ENCODE measurements at regions not wholly inside any gene's neighbourhood (a gene's known extent, or its start where the extent isn't known, plus 50 kb on each side); places are given as distances from the start of the nearest gene placed in this dataset.

DNA sequence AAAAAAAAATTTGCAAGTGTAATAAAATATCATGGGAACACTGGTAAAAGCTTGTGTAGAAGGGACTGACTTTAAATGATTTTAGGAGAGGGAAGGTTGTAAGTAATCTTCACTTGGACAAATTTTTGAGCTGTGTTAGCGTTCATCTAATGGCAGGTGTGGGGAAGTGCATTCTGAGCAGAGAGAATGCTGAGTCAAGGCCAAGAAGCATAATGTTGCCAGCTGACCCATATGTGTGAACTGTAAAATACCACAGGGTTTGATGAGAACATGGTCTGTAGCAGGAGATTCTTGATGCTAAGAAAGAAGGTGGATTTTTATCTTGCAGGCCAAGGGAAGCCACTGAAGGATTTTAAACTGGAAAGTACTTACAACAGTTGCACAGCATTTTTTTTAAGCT, 98.2 kb upstream of the ZNF32 start:
- Histone ChIP-seq H2AFZ (ENCODE audit: low read length, unreplicated experiment) (no peak overlapping the region), H3K27ac (ENCODE audit: low read depth, low read length) (no peak overlapping the region), H3K4me1 (ENCODE audit: control insufficient read depth, insufficient read depth, low read length, unreplicated experiment) (no peaks in the 10 kb centered on the region), H3K4me3 (ENCODE audit: low read depth, low read length) (no peak overlapping the region), H3K79me2 (ENCODE audit: control insufficient read depth, insufficient read depth, low read length, unreplicated experiment) (no peaks in the 10 kb centered on the region), H3K36me3 (ENCODE audit: insufficient read depth, low read length) (no peaks in the 10 kb centered on the region), H3K27me3 (ENCODE audit: insufficient read depth, low read length) (peaks cover 5% of the 10 kb centered on the region; the same call in 1 of the 2 replicates)

DNA sequence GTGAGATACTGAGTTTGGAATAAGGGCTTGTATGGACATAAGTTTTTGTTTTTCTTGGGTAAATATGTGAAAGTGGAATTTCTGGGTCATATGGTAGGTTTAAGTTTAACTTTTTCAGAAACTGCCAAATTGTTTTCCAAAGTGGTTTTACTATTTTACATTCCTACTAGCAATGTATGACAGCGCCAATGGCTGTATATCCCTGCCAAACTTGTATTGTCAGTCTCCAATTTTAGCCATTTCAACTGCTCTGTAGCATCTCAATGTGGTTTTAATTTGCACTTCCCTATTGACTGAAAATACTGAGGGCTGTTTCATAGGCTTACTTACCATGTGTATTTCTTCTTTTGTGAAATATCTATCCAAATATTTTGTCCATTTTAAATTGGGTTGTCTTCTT, 90.5 kb upstream of the ZNF32 start:
- Histone ChIP-seq H3K79me2 (ENCODE audit: control insufficient read depth, insufficient read depth, low read length, unreplicated experiment) (no peaks in the 10 kb centered on the region), H3K27ac (ENCODE audit: low read depth, low read length) (no peak overlapping the region), H3K36me3 (ENCODE audit: insufficient read depth, low read length) (no peaks in the 10 kb centered on the region), H2AFZ (ENCODE audit: low read length, unreplicated experiment) (no peak overlapping the region), H3K27me3 (ENCODE audit: insufficient read depth, low read length) (no peaks in the 10 kb centered on the region; the same call in 1 of the 2 replicates), H3K4me1 (ENCODE audit: control insufficient read depth, insufficient read depth, low read length, unreplicated experiment) (no peaks in the 10 kb centered on the region), H3K4me3 (ENCODE audit: low read depth, low read length) (no peak overlapping the region)

GRCh38 chr10:43737003-43737402, 88.3 kb upstream of the ZNF32 start:
- H3K79me2 ChIP-seq (ENCODE audit: control insufficient read depth, insufficient read depth, low read length, unreplicated experiment) = no peaks in the 10 kb centered on the region
- H3K27ac ChIP-seq (ENCODE audit: low read depth, low read length) = no peak overlapping the region
- no peak overlapping the region for H2AFZ ChIP-seq (ENCODE audit: low read length, unreplicated experiment)
- no peaks in the 10 kb centered on the region for H3K36me3 ChIP-seq (ENCODE audit: insufficient read depth, low read length)
- H3K4me1 ChIP-seq (ENCODE audit: control insufficient read depth, insufficient read depth, low read length, unreplicated experiment) = no peaks in the 10 kb centered on the region
- H3K27me3 ChIP-seq (ENCODE audit: insufficient read depth, low read length) = no peaks in the 10 kb centered on the region; the same call in 1 of the 2 replicates
- no peak overlapping the region for H3K4me3 ChIP-seq (ENCODE audit: low read depth, low read length)

DNA sequence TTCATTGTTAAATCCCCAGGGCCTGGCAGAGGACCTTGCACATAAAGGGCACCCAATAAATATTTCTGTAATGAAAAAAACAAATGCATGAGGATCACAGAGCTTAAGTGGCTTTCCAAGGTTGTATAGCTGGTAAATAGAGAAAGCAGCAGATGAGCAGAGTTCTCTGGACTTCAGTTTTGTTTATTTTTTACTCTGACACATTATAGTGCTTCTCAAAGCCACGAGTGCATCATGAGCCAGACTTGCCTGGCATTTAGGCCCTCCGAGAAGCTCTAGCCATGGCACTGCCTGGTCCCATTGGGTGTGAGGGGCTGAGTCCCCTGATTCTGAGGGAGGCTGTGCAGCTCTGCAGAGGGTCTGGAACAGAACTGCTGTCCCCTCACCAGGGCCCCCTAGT, 87.2 kb upstream of the ZNF32 start:
- Histone ChIP-seq H2AFZ (ENCODE audit: low read length, unreplicated experiment) (no peak overlapping the region), H3K27ac (ENCODE audit: low read depth, low read length) (no peak overlapping the region), H3K36me3 (ENCODE audit: insufficient read depth, low read length) (no peaks in the 10 kb centered on the region), H3K4me3 (ENCODE audit: low read depth, low read length) (no peak overlapping the region), H3K27me3 (ENCODE audit: insufficient read depth, low read length) (no peaks in the 10 kb centered on the region; the same call in 1 of the 2 replicates), H3K79me2 (ENCODE audit: control insufficient read depth, insufficient read depth, low read length, unreplicated experiment) (no peaks in the 10 kb centered on the region), H3K4me1 (ENCODE audit: control insufficient read depth, insufficient read depth, low read length, unreplicated experiment) (no peaks in the 10 kb centered on the region)

DNA sequence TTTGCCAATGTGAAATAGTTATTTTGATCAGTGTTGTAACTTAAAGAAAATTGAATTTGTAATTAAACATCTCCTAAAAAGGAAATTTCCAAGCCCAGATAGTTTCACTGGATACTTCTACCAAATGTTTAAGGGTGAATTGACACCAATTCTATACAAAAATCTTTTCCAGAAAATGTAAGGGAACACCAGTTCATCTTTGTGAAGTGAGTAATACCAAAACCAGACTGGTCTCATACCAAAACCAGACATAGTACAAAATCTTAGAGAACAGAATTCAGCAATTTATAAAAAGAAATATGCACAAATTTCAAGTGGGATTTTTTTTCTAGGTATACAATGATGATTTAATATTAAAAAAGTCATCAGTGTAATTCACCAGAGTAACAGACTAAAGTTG, 86.0 kb upstream of the ZNF32 start:
- Histone ChIP-seq H2AFZ (ENCODE audit: low read length, unreplicated experiment) (no peak overlapping the region), H3K27me3 (ENCODE audit: insufficient read depth, low read length) (no peaks in the 10 kb centered on the region), H3K4me3 (ENCODE audit: low read depth, low read length) (no peak overlapping the region), H3K27ac (ENCODE audit: low read depth, low read length) (no peak overlapping the region), H3K79me2 (ENCODE audit: control insufficient read depth, insufficient read depth, low read length, unreplicated experiment) (no peaks in the 10 kb centered on the region), H3K4me1 (ENCODE audit: control insufficient read depth, insufficient read depth, low read length, unreplicated experiment) (no peaks in the 10 kb centered on the region), H3K36me3 (ENCODE audit: insufficient read depth, low read length) (no peaks in the 10 kb centered on the region)

GRCh38 chr10:43731486-43731885, 82.8 kb upstream of the ZNF32 start:
- Histone ChIP-seq H3K4me3 (ENCODE audit: low read depth, low read length) (no peak overlapping the region), H3K27ac (ENCODE audit: low read depth, low read length) (no peak overlapping the region), H3K79me2 (ENCODE audit: control insufficient read depth, insufficient read depth, low read length, unreplicated experiment) (no peaks in the 10 kb centered on the region)

GRCh38 chr10:43728425-43728824, 79.7 kb upstream of the ZNF32 start:
- no peaks in the 10 kb centered on the region for H3K4me1 ChIP-seq (ENCODE audit: control insufficient read depth, insufficient read depth, low read length, unreplicated experiment)
- peaks cover 9% of the 10 kb centered on the region for H3K27me3 ChIP-seq (ENCODE audit: insufficient read depth, low read length)
- no peaks in the 10 kb centered on the region; the same call in 1 of the 2 replicates for H3K36me3 ChIP-seq (ENCODE audit: insufficient read depth, low read length)
- H3K79me2 ChIP-seq (ENCODE audit: control insufficient read depth, insufficient read depth, low read length, unreplicated experiment) = no peaks in the 10 kb centered on the region
- no peak overlapping the region for H2AFZ ChIP-seq (ENCODE audit: low read length, unreplicated experiment)
- no peak overlapping the region for H3K4me3 ChIP-seq (ENCODE audit: low read depth, low read length)
- H3K27ac ChIP-seq (ENCODE audit: low read depth, low read length) = no peak overlapping the region

More at GRCh38 chr10:43731486-43731885, 82.8 kb upstream of the ZNF32 start:
- H2AFZ ChIP-seq (ENCODE audit: low read length, unreplicated experiment) = no peak overlapping the region
- no peaks in the 10 kb centered on the region; the same call in 1 of the 2 replicates for H3K27me3 ChIP-seq (ENCODE audit: insufficient read depth, low read length)
- H3K4me1 ChIP-seq (ENCODE audit: control insufficient read depth, insufficient read depth, low read length, unreplicated experiment) = no peaks in the 10 kb centered on the region
- no peaks in the 10 kb centered on the region for H3K36me3 ChIP-seq (ENCODE audit: insufficient read depth, low read length)

- Histone ChIP-seq H2AFZ (ENCODE audit: low read length, unreplicated experiment) (no peak overlapping the region), H3K4me3 (ENCODE audit: low read depth, low read length) (no peak overlapping the region)
Measured at GRCh38 chr10:43727935-43728334, 79.3 kb upstream of the ZNF32 start.

GRCh38 chr10:43715334-43715733, 66.7 kb upstream of the ZNF32 start:
- Histone ChIP-seq H3K79me2 (ENCODE audit: control insufficient read depth, insufficient read depth, low read length, unreplicated experiment) (no peaks in the 10 kb centered on the region), H3K27ac (ENCODE audit: low read depth, low read length) (no peak overlapping the region), H3K36me3 (ENCODE audit: insufficient read depth, low read length) (no peaks in the 10 kb centered on the region), H2AFZ (ENCODE audit: low read length, unreplicated experiment) (no peak overlapping the region), H3K27me3 (ENCODE audit: insufficient read depth, low read length) (no peaks in the 10 kb centered on the region), H3K4me1 (ENCODE audit: control insufficient read depth, insufficient read depth, low read length, unreplicated experiment) (no peaks in the 10 kb centered on the region), H3K4me3 (ENCODE audit: low read depth, low read length) (no peak overlapping the region)

More at GRCh38 chr10:43727935-43728334, 79.3 kb upstream of the ZNF32 start:
- Histone ChIP-seq H3K27me3 (ENCODE audit: insufficient read depth, low read length) (peaks cover 13% of the 10 kb centered on the region), H3K4me1 (ENCODE audit: control insufficient read depth, insufficient read depth, low read length, unreplicated experiment) (no peaks in the 10 kb centered on the region), H3K27ac (ENCODE audit: low read depth, low read length) (no peak overlapping the region), H3K79me2 (ENCODE audit: control insufficient read depth, insufficient read depth, low read length, unreplicated experiment) (no peaks in the 10 kb centered on the region), H3K36me3 (ENCODE audit: insufficient read depth, low read length) (no peaks in the 10 kb centered on the region; the same call in 1 of the 2 replicates)

- Histone ChIP-seq H3K4me3 (ENCODE audit: low read depth, low read length) (no peak overlapping the region), H3K27me3 (ENCODE audit: insufficient read depth, low read length) (no peaks in the 10 kb centered on the region), H3K36me3 (ENCODE audit: insufficient read depth, low read length) (no peaks in the 10 kb centered on the region), H3K27ac (ENCODE audit: low read depth, low read length) (no peak overlapping the region), H3K4me1 (ENCODE audit: control insufficient read depth, insufficient read depth, low read length, unreplicated experiment) (no peaks in the 10 kb centered on the region), H3K79me2 (ENCODE audit: control insufficient read depth, insufficient read depth, low read length, unreplicated experiment) (no peaks in the 10 kb centered on the region), H2AFZ (ENCODE audit: low read length, unreplicated experiment) (no peak overlapping the region)
Measured at GRCh38 chr10:43712821-43713584, 64.3 kb upstream of the ZNF32 start.

GRCh38 chr10:43710772-43711471, 62.2 kb upstream of the ZNF32 start:
- H2AFZ ChIP-seq (ENCODE audit: low read length, unreplicated experiment) = no peak overlapping the region
- H3K27ac ChIP-seq (ENCODE audit: low read depth, low read length) = no peak overlapping the region
- H3K36me3 ChIP-seq (ENCODE audit: insufficient read depth, low read length) = no peaks in the 10 kb centered on the region
- peaks cover 4% of the 10 kb centered on the region for H3K4me1 ChIP-seq (ENCODE audit: control insufficient read depth, insufficient read depth, low read length, unreplicated experiment)
- H3K79me2 ChIP-seq (ENCODE audit: control insufficient read depth, insufficient read depth, low read length, unreplicated experiment) = no peaks in the 10 kb centered on the region
- H3K27me3 ChIP-seq (ENCODE audit: insufficient read depth, low read length) = no peaks in the 10 kb centered on the region
- H3K4me3 ChIP-seq (ENCODE audit: low read depth, low read length) = no peak overlapping the region

Measured in ACC112 (cell line).